ENCODE measurements at regions not wholly inside any gene's neighbourhood (a gene's known extent, or its start where the extent isn't known, plus 50 kb on each side); places are given as distances from the start of the nearest gene placed in this dataset.

GRCh38 chr3:70127192-70127591, 127.7 kb downstream of the SAMMSON start:
- no peak for TF ChIP-seq POLR2A (IDR thresholded peaks at IDR 0.05)
- no peak for TF ChIP-seq POLR2AphosphoS5 (IDR thresholded peaks at IDR 0.05)

Measured in spleen (tissue), 3 donors.